ENCODE measurements at regions not wholly inside any gene's neighbourhood (a gene's known extent, or its start where the extent isn't known, plus 50 kb on each side); places are given as distances from the start of the nearest gene placed in this dataset.
A peak's percentile ranks its signal among the peaks of the same experiment; 100 is the strongest.

DNA sequence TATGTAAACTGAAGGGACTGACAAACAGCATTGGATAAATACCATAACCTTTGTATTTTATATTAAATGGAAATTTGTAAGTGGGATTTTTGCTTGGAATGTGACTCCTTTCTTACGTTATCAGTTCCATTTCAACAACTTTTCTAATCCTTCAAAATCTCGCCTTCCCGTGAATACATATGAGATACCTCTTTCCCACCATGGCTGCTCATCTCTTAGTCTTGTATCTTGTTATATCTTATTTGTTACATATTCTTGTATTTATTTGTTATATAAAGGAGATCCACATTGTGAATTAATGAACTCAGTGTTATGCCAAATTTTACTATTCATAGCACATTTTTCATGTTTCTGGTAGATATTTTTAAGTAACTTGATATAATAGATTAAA is 623.7 kb downstream of the MCTP2 start:
- Histone ChIP-seq H2AK5ac (ENCODE audit: low read length) (no peak overlapping the region), H3K9me3 (ENCODE audit: insufficient read depth, low read depth, low read length) (no peaks in the 10 kb centered on the region), H2BK120ac (ENCODE audit: insufficient read depth, low read length, poor library complexity) (no peak overlapping the region), H3K4me3 (ENCODE audit: low read depth, low read length) (no peak overlapping the region), H3K14ac (ENCODE audit: low read length) (no peak overlapping the region), H3K4me1 (ENCODE audit: control insufficient read depth in 1 of 2, insufficient read depth in 2 of 2, low read length in 2 of 2) (peaks cover 2 to 3% of the 10 kb centered on the region in 2 experiments), H3K79me1 (ENCODE audit: low read length) (peaks cover 19% of the 10 kb centered on the region), H2BK12ac (ENCODE audit: low read length) (no peak overlapping the region), H2AFZ (ENCODE audit: insufficient read depth, low read length, poor library complexity) (no peak overlapping the region), H3K27ac (ENCODE audit: low read depth, low read length) (no peak overlapping the region), H2BK5ac (ENCODE audit: low read depth, low read length, poor library complexity) (no peak overlapping the region), H3K9ac (ENCODE audit: low read length) (no peak overlapping the region), H3K79me2 (ENCODE audit: control insufficient read depth, insufficient read depth, low read length, poor library complexity) (peaks cover 2% of the 10 kb centered on the region), H4K91ac (ENCODE audit: low read depth, low read length) (no peak overlapping the region), H3K36me3 (ENCODE audit: control insufficient read depth in 1 of 2, insufficient read depth in 2 of 2, low read length in 2 of 2) (no peaks in the 10 kb centered on the region), H3K4ac (ENCODE audit: low read depth, low read length) (no peak overlapping the region), H4K12ac (ENCODE audit: low read depth, low read length) (no peak overlapping the region), H4K8ac (ENCODE audit: low read depth, low read length) (no peak overlapping the region), H3K4me2 (ENCODE audit: low read length) (no peak overlapping the region), H3K23ac (ENCODE audit: low read length) (no peak overlapping the region), H3K27me3 (ENCODE audit: insufficient read depth, low read length) (no peaks in the 10 kb centered on the region), H3K18ac (ENCODE audit: low read length) (no peak overlapping the region)
- DNase-seq = no peak
- no CpG with 5 or more reads among the region's 3 CpGs for WGBS (ENCODE audit: extremely low coverage, insufficient coverage, insufficient read length)

DNA sequence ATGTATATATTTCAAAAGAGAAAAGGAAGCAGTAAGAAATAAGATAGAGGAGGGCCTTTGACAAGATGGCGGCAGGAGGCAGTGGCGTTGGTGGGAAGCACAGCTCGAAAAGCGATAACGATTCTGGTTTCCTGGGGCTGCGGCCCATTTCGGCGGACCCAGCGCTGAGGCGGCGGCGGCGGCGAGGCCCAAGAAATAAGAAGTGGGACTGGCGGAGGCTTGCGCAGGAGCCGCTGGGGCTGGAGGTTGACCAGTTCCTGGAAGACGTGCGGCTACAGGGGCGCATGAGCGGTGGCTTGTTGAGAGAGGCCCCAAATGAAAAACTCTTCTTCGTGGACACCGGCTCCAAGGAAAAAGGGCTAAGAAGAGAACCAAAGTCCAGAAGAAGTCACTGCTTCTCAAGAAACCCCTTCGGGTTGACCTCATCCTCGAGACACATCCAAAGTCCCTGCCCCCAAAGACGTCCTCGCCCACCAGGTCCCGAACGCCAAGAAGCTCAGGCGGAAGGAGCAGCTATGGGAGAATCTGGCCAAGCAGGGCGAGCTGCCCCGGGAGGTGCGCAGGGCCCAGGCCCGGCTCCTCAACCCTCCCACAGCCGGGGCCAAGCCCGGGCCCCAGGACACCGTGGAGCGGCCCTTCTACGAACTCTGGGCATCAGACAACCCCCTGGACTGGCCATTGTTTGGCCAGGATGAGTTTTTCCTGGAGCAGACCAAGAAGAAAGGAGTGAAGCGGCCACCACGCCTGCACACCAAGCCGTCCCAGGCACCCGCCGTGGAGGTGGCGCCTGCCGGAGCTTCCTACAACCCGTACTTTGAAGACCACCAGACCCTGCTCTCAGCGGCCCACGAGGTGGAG is 624.3 kb downstream of the MCTP2 start:
- peak overlapping the region; percentile 58 for H4K8ac ChIP-seq (ENCODE audit: low read depth, low read length)
- H3K79me1 ChIP-seq (ENCODE audit: low read length) = peaks cover 19% of the 10 kb centered on the region
- peak overlapping the region; percentile 98 for H2BK120ac ChIP-seq (ENCODE audit: insufficient read depth, low read length, poor library complexity)
- no peak overlapping the region for H3K23ac ChIP-seq (ENCODE audit: low read length)
- peak overlapping the region; percentile 93 for H3K14ac ChIP-seq (ENCODE audit: low read length)
- no CpG with 5 or more reads among the region's 49 CpGs for WGBS (ENCODE audit: extremely low coverage, insufficient coverage, insufficient read length)
- peak overlapping the region; percentile 78 for H2BK5ac ChIP-seq (ENCODE audit: low read depth, low read length, poor library complexity)
- no peaks in the 10 kb centered on the region for H3K9me3 ChIP-seq (ENCODE audit: insufficient read depth, low read depth, low read length)
- H3K4me2 ChIP-seq (ENCODE audit: low read length) = no peak overlapping the region
- H3K27me3 ChIP-seq (ENCODE audit: insufficient read depth, low read length) = no peaks in the 10 kb centered on the region
- H4K91ac ChIP-seq (ENCODE audit: low read depth, low read length) = peak overlapping the region; percentile 97
- peaks cover 2 to 3% of the 10 kb centered on the region in 2 experiments for H3K4me1 ChIP-seq (ENCODE audit: control insufficient read depth in 1 of 2, insufficient read depth in 2 of 2, low read length in 2 of 2)
- no peak overlapping the region for H2AFZ ChIP-seq (ENCODE audit: insufficient read depth, low read length, poor library complexity)
- peaks cover 2% of the 10 kb centered on the region for H3K79me2 ChIP-seq (ENCODE audit: control insufficient read depth, insufficient read depth, low read length, poor library complexity)
- peak overlapping the region; percentile 98 for H2AK5ac ChIP-seq (ENCODE audit: low read length)
- H3K4ac ChIP-seq (ENCODE audit: low read depth, low read length) = peak overlapping the region; percentile 59
- H3K18ac ChIP-seq (ENCODE audit: low read length) = peak overlapping the region; percentile 90
- no peak overlapping the region for H3K4me3 ChIP-seq (ENCODE audit: low read depth, low read length)
- H3K27ac ChIP-seq (ENCODE audit: low read depth, low read length) = no peak overlapping the region
- no peaks in the 10 kb centered on the region for H3K36me3 ChIP-seq (ENCODE audit: control insufficient read depth in 1 of 2, insufficient read depth in 2 of 2, low read length in 2 of 2)
- H3K9ac ChIP-seq (ENCODE audit: low read length) = no peak overlapping the region
- peak overlapping the region; percentile 61 for H4K12ac ChIP-seq (ENCODE audit: low read depth, low read length)
- DNase-seq = no peak
- peak overlapping the region; percentile 97 for H2BK12ac ChIP-seq (ENCODE audit: low read length)

DNA sequence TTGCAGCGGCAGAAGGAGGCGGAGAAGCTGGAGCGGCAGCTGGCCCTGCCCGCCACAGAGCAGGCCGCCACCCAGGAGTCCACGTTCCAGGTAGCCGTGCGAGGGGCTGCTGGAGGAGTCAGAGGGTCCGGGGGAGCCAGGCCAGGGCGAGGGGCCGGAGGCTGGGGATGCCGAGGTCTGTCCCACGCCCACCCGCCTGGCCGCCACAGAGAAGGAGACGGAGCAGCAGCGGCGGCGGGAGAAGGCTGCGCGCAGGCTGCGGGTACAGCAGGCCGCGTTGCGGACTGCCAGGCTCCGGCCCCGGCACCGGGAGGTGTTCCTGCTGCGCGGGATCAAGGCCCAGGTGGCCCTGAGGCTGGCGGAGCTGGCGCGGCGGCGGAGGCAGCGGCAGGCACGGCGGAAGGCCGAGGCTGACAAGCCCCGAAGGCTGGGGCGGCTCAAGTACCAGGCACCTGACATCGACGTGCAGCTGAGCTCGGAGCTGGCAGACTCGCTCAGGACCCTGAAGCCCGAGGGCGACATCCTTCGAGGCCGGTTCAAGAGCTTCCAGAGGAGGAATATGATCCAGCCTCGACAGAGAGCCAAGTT is 625.0 kb downstream of the MCTP2 start:
- peak overlapping the region; percentile 86 for H4K8ac ChIP-seq (ENCODE audit: low read depth, low read length)
- no peaks in the 10 kb centered on the region for H3K9me3 ChIP-seq (ENCODE audit: insufficient read depth, low read depth, low read length)
- H2BK5ac ChIP-seq (ENCODE audit: low read depth, low read length, poor library complexity) = peak overlapping the region; percentile 82
- peak overlapping the region; percentile 35 for H2AFZ ChIP-seq (ENCODE audit: insufficient read depth, low read length, poor library complexity)
- peak overlapping the region; percentile 65 for H3K4ac ChIP-seq (ENCODE audit: low read depth, low read length)
- H3K4me1 ChIP-seq (ENCODE audit: control insufficient read depth in 1 of 2, insufficient read depth in 2 of 2, low read length in 2 of 2) = peaks cover 2 to 3% of the 10 kb centered on the region in 2 experiments
- H2AK5ac ChIP-seq (ENCODE audit: low read length) = peak overlapping the region; percentile 98
- no peak overlapping the region for H3K23ac ChIP-seq (ENCODE audit: low read length)
- peak overlapping the region; percentile 90 for H3K18ac ChIP-seq (ENCODE audit: low read length)
- peaks cover 2% of the 10 kb centered on the region for H3K79me2 ChIP-seq (ENCODE audit: control insufficient read depth, insufficient read depth, low read length, poor library complexity)
- H3K36me3 ChIP-seq (ENCODE audit: control insufficient read depth in 1 of 2, insufficient read depth in 2 of 2, low read length in 2 of 2) = no peaks in the 10 kb centered on the region
- no CpG with 5 or more reads among the region's 50 CpGs for WGBS (ENCODE audit: extremely low coverage, insufficient coverage, insufficient read length)
- H3K4me3 ChIP-seq (ENCODE audit: low read depth, low read length) = no peak overlapping the region
- H3K9ac ChIP-seq (ENCODE audit: low read length) = no peak overlapping the region
- peak overlapping the region; percentile 55 for H4K12ac ChIP-seq (ENCODE audit: low read depth, low read length)
- peaks cover 19% of the 10 kb centered on the region for H3K79me1 ChIP-seq (ENCODE audit: low read length)
- H4K91ac ChIP-seq (ENCODE audit: low read depth, low read length) = peak overlapping the region; percentile 97
- H3K27me3 ChIP-seq (ENCODE audit: insufficient read depth, low read length) = no peaks in the 10 kb centered on the region
- peak overlapping the region; percentile 97 for H2BK12ac ChIP-seq (ENCODE audit: low read length)
- H3K4me2 ChIP-seq (ENCODE audit: low read length) = no peak overlapping the region
- DNase-seq = no peak
- peak overlapping the region; percentile 93 for H3K14ac ChIP-seq (ENCODE audit: low read length)
- H3K27ac ChIP-seq (ENCODE audit: low read depth, low read length) = no peak overlapping the region
- H2BK120ac ChIP-seq (ENCODE audit: insufficient read depth, low read length, poor library complexity) = peak overlapping the region; percentile 98

DNA sequence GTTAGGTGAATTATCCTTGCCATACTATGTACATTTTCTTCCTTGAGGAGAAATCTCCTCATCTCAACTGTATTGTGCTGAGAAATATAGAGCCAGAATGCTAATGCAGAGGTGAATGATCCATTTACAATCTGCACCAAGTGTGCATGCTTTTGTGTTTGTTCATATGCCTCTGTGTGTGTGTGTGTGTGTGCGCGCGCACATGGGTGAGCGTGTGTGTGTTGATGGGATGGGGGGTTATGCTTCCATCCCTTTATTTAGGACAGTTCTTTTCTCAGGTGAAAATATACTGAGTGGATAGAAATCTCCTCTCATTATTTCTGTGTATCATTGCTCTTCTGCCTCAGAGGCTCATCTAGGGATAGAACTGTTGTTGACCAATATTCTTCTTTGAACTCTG is 626.1 kb downstream of the MCTP2 start:
- H3K4me1 ChIP-seq (ENCODE audit: control insufficient read depth in 1 of 2, insufficient read depth in 2 of 2, low read length in 2 of 2) = peaks cover 2 to 3% of the 10 kb centered on the region in 2 experiments
- no peak overlapping the region for H2AFZ ChIP-seq (ENCODE audit: insufficient read depth, low read length, poor library complexity)
- peak overlapping the region; percentile 47 for H3K4ac ChIP-seq (ENCODE audit: low read depth, low read length)
- peaks cover 19% of the 10 kb centered on the region for H3K79me1 ChIP-seq (ENCODE audit: low read length)
- H3K18ac ChIP-seq (ENCODE audit: low read length) = no peak overlapping the region
- H2AK5ac ChIP-seq (ENCODE audit: low read length) = peak overlapping the region; percentile 95
- peak overlapping the region; percentile 75 for H3K27ac ChIP-seq (ENCODE audit: low read depth, low read length)
- no peaks in the 10 kb centered on the region for H3K36me3 ChIP-seq (ENCODE audit: control insufficient read depth in 1 of 2, insufficient read depth in 2 of 2, low read length in 2 of 2)
- no peak overlapping the region for H3K4me3 ChIP-seq (ENCODE audit: low read depth, low read length)
- no CpG with 5 or more reads among the region's 4 CpGs for WGBS (ENCODE audit: extremely low coverage, insufficient coverage, insufficient read length)
- peak overlapping the region; percentile 53 for H4K8ac ChIP-seq (ENCODE audit: low read depth, low read length)
- H2BK120ac ChIP-seq (ENCODE audit: insufficient read depth, low read length, poor library complexity) = peak overlapping the region; percentile 94
- H3K9me3 ChIP-seq (ENCODE audit: insufficient read depth, low read depth, low read length) = no peaks in the 10 kb centered on the region
- H3K4me2 ChIP-seq (ENCODE audit: low read length) = no peak overlapping the region
- peak overlapping the region; percentile 28 for H3K14ac ChIP-seq (ENCODE audit: low read length)
- no peak for DNase-seq
- H3K23ac ChIP-seq (ENCODE audit: low read length) = no peak overlapping the region
- no peaks in the 10 kb centered on the region for H3K27me3 ChIP-seq (ENCODE audit: insufficient read depth, low read length)
- peaks cover 2% of the 10 kb centered on the region for H3K79me2 ChIP-seq (ENCODE audit: control insufficient read depth, insufficient read depth, low read length, poor library complexity)
- no peak overlapping the region for H4K12ac ChIP-seq (ENCODE audit: low read depth, low read length)
- peak overlapping the region; percentile 81 for H2BK5ac ChIP-seq (ENCODE audit: low read depth, low read length, poor library complexity)
- peak overlapping the region; percentile 87 for H4K91ac ChIP-seq (ENCODE audit: low read depth, low read length)
- no peak overlapping the region for H3K9ac ChIP-seq (ENCODE audit: low read length)
- H2BK12ac ChIP-seq (ENCODE audit: low read length) = peak overlapping the region; percentile 50

Data from trophoblast cell (in vitro differentiated cells and primary cell).